Neuronal stem cell (in vitro differentiated cells): ENCODE measurements at regions not wholly inside any gene's neighbourhood (a gene's known extent, or its start where the extent isn't known, plus 50 kb on each side); places are given as distances from the start of the nearest gene placed in this dataset.

Experiments
- DNase-seq: peaks from one replicate; pipeline ENCODE4 v3.0.0-alpha.2; 2013; ENCODE audit warnings: low spot score
- H2AFZ ChIP-seq: one replicate; pipeline ENCODE4 v1.6.1; 2013; ENCODE audit warnings: mild to moderate bottlenecking, low read length, inconsistent platforms
- H2AK5ac ChIP-seq: 2 replicates; pipeline ENCODE4 v1.6.1; 2013; ENCODE audit warnings: low read depth, mild to moderate bottlenecking, inconsistent platforms, low read length, moderate library complexity, mixed read lengths
- H2BK120ac ChIP-seq: 2 replicates; pipeline ENCODE4 v1.6.1; 2013; ENCODE audit warnings: low read depth, mild to moderate bottlenecking, inconsistent platforms, low read length, moderate library complexity, mixed read lengths
- H2BK12ac ChIP-seq: one replicate; pipeline ENCODE4 v1.6.1; 2013; ENCODE audit warnings: low read length, inconsistent platforms
- H2BK15ac ChIP-seq: 2 replicates; pipeline ENCODE4 v1.6.1; 2013; ENCODE audit warnings: mild to moderate bottlenecking, low read length, inconsistent platforms, mixed read lengths
- H2BK5ac ChIP-seq: one replicate; pipeline ENCODE4 v1.6.1; 2013; ENCODE audit warnings: inconsistent platforms, mild to moderate bottlenecking, low read length, moderate library complexity
- H3K14ac ChIP-seq: one replicate; pipeline ENCODE4 v1.6.1; 2013; ENCODE audit warnings: low read length, inconsistent platforms
- H3K18ac ChIP-seq: 2 replicates; pipeline ENCODE4 v1.6.1; 2013; ENCODE audit warnings: low read length, inconsistent platforms
- H3K23ac ChIP-seq: 2 replicates; pipeline ENCODE4 v1.6.1; 2013; ENCODE audit warnings: low read depth, mild to moderate bottlenecking, mixed read lengths, low read length, inconsistent platforms; ENCODE audit not compliant: poor library complexity
- H3K27ac ChIP-seq: replicated peaks from 3 replicates; pipeline ENCODE4 v1.5.1; 2013; ENCODE audit warnings: low read length, inconsistent platforms
- H3K27me3 ChIP-seq, 3 experiments: 2 replicates each; pipeline ENCODE4 v1.6.1; 2013; ENCODE audit warnings: low read length in 3 of 3, mild to moderate bottlenecking in 2 of 3, inconsistent platforms in 1 of 3, low read depth in 1 of 3, mixed read lengths in 1 of 3, moderate library complexity in 1 of 3; ENCODE audit not compliant: control insufficient read depth in 3 of 3, insufficient read depth in 3 of 3
- H3K36me3 ChIP-seq, 2 donors: replicated peaks in 1 of 2; 2 replicates each; pipeline ENCODE4 v1.6.1; 2013; ENCODE audit warnings: low read length in 2 of 2; ENCODE audit not compliant: control insufficient read depth in 2 of 2, insufficient read depth in 2 of 2
- H3K4ac ChIP-seq: 2 replicates; pipeline ENCODE4 v1.6.1; 2013; ENCODE audit warnings: inconsistent platforms, mild to moderate bottlenecking, low read length, moderate library complexity
- H3K4me1 ChIP-seq, 2 donors: 1 replicate in 1 of 2; 2 replicates in 1 of 2; pipeline ENCODE4 v1.6.1; 2013; ENCODE audit warnings: low read length in 2 of 2, low read depth in 1 of 2; ENCODE audit not compliant: control insufficient read depth in 2 of 2, insufficient read depth in 1 of 2
- H3K4me2 ChIP-seq: one replicate; pipeline ENCODE4 v1.6.1; 2013; ENCODE audit warnings: mild to moderate bottlenecking, low read length, inconsistent platforms; ENCODE audit not compliant: insufficient read depth, poor library complexity, severe bottlenecking
- H3K4me3 ChIP-seq, 2 donors: 2 replicates each; pipeline ENCODE4 v1.5.1; 2013; ENCODE audit warnings: low read length in 2 of 2, mild to moderate bottlenecking in 2 of 2, inconsistent platforms in 1 of 2, moderate library complexity in 1 of 2
- H3K79me1 ChIP-seq: one replicate; pipeline ENCODE4 v1.6.1; 2013; ENCODE audit warnings: low read depth, mild to moderate bottlenecking, inconsistent platforms, low read length, moderate library complexity
- H3K9ac ChIP-seq: one replicate; pipeline ENCODE4 v1.6.1; 2013; ENCODE audit warnings: mild to moderate bottlenecking, low read depth, low read length, inconsistent platforms; ENCODE audit not compliant: poor library complexity
- H3K9me3 ChIP-seq, 2 donors: replicated peaks in 1 of 2; 2 replicates each; pipeline versions ENCODE3 to v1.6.1; 2013; ENCODE audit warnings: low read length in 2 of 2, mild to moderate bottlenecking in 2 of 2, inconsistent platforms in 1 of 2, low read depth in 1 of 2, mixed read lengths in 1 of 2, moderate library complexity in 1 of 2; ENCODE audit not compliant: control insufficient read depth in 2 of 2, insufficient read depth in 1 of 2
- H4K8ac ChIP-seq: one replicate; pipeline ENCODE4 v1.6.1; 2013; ENCODE audit warnings: low read depth, mild to moderate bottlenecking, inconsistent platforms, low read length, moderate library complexity
- H4K91ac ChIP-seq: one replicate; pipeline ENCODE4 v1.6.1; 2013; ENCODE audit warnings: low read length, low read depth, mild to moderate bottlenecking, inconsistent platforms; ENCODE audit not compliant: poor library complexity
- WGBS, 2 donors: extraction: QIAGEN DNeasy Blood & Tissue Kit; methylation state at CpG; one replicate each; pipeline ENCODE4 v1.1.7; 2013; ENCODE audit warnings: missing lambda C conversion rate in 2 of 2, mixed read lengths in 1 of 2; ENCODE audit not compliant: insufficient read length in 2 of 2, insufficient replicate concordance in 1 of 2; ENCODE audit errors: extremely low coverage in 2 of 2; 5-methylcytosine and 5-hydroxymethylcytosine counted together

DNA sequence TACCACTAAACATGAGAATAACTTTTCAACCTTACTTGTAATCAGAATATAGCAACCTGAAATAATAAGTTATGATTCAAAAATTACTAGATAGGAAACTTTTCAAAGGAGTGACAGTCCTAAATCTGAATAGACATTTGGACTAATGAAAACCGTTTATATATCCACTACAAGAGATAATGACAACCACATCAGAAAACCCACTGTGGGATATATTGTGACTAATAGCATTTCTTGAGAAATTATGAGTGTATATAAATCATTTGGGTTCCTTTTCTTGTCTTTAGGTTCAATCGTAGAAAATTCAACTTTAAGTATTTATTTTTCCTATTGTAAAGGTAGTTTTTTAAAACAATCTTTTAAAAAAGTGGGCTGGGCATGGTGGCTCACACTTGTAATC, 170.2 kb upstream of the PRSS58 start:
- no peak overlapping the region for H3K14ac ChIP-seq
- no CpG with 5 or more reads among the region's 2 CpGs for WGBS, 2 donors
- H2BK15ac ChIP-seq, result no peak overlapping the region
- H3K79me1 ChIP-seq, result no peaks in the 10 kb centered on the region
- H3K9ac ChIP-seq, result no peak overlapping the region
- no peak overlapping the region for H2AFZ ChIP-seq
- H2AK5ac ChIP-seq, result no peak overlapping the region
- no peak overlapping the region for H3K18ac ChIP-seq
- H3K27me3 ChIP-seq, result no peaks in the 10 kb centered on the region
- no peak overlapping the region for H3K4ac ChIP-seq
- no peak overlapping the region for H2BK5ac ChIP-seq
- no peak overlapping the region for H4K91ac ChIP-seq
- H3K9me3 ChIP-seq, result no peaks in the 10 kb centered on the region
- H3K36me3 ChIP-seq, result no peaks in the 10 kb centered on the region
- no peak overlapping the region for H2BK120ac ChIP-seq
- H3K4me2 ChIP-seq, result no peak overlapping the region
- no peak overlapping the region for H3K4me3 ChIP-seq
- no peak for DNase-seq
- no peak overlapping the region for H2BK12ac ChIP-seq
- H4K8ac ChIP-seq, result no peak overlapping the region
- no peak overlapping the region for H3K23ac ChIP-seq
- H3K27ac ChIP-seq, result no peak overlapping the region
- no peaks in the 10 kb centered on the region for H3K4me1 ChIP-seq

- H3K23ac ChIP-seq, result no peak overlapping the region
- H3K27me3 ChIP-seq, result no peaks in the 10 kb centered on the region
- H3K4ac ChIP-seq, result no peak overlapping the region
- no peak overlapping the region for H2AFZ ChIP-seq
- H3K14ac ChIP-seq, result no peak overlapping the region
- no peaks in the 10 kb centered on the region for H3K9me3 ChIP-seq
- H2BK12ac ChIP-seq, result no peak overlapping the region
- H3K4me1 ChIP-seq, result peaks cover 0 to 5% of the 10 kb centered on the region in 2 donors
- no peak overlapping the region for H3K4me2 ChIP-seq
- H4K91ac ChIP-seq, result no peak overlapping the region
- H3K79me1 ChIP-seq, result no peaks in the 10 kb centered on the region
- H3K27ac ChIP-seq, result no peak overlapping the region
- H2BK5ac ChIP-seq, result no peak overlapping the region
- no peak overlapping the region for H2BK120ac ChIP-seq
- H3K18ac ChIP-seq, result no peak overlapping the region
- no peak for DNase-seq
- no CpG with 5 or more reads among the region's 8 CpGs for WGBS, 2 donors
- no peak overlapping the region for H3K4me3 ChIP-seq
- H3K36me3 ChIP-seq, result no peaks in the 10 kb centered on the region
- H2AK5ac ChIP-seq, result no peak overlapping the region
- H3K9ac ChIP-seq, result no peak overlapping the region
- H2BK15ac ChIP-seq, result no peak overlapping the region
- no peak overlapping the region for H4K8ac ChIP-seq
Observed at GRCh38 chr7:142425281-142425680, 167.4 kb upstream of the PRSS58 start.

- Histone ChIP-seq H3K23ac (peak overlapping the region; percentile 11), H4K91ac (no peak overlapping the region), H3K18ac (no peak overlapping the region), H2BK15ac (no peak overlapping the region), H2BK120ac (no peak overlapping the region), H4K8ac (no peak overlapping the region), H3K9ac (no peak overlapping the region), H3K4me2 (no peak overlapping the region), H3K4ac (no peak overlapping the region), H3K27ac (no peak overlapping the region), H3K79me1 (no peaks in the 10 kb centered on the region), H3K4me1 (peaks cover 0 to 7% of the 10 kb centered on the region in 2 donors), H3K36me3 (no peaks in the 10 kb centered on the region), H2AFZ (no peak overlapping the region), H3K14ac (no peak overlapping the region), H2BK5ac (no peak overlapping the region), H3K9me3 (no peaks in the 10 kb centered on the region), H2BK12ac (no peak overlapping the region), H3K27me3 (no peaks in the 10 kb centered on the region), H3K4me3 (no peak overlapping the region), H2AK5ac (no peak overlapping the region)
- DNase-seq, result no peak
- WGBS, 2 donors, result no CpG with 5 or more reads among the region's 4 CpGs
Observed at GRCh38 chr7:142422621-142423020, 164.8 kb upstream of the PRSS58 start.

DNA sequence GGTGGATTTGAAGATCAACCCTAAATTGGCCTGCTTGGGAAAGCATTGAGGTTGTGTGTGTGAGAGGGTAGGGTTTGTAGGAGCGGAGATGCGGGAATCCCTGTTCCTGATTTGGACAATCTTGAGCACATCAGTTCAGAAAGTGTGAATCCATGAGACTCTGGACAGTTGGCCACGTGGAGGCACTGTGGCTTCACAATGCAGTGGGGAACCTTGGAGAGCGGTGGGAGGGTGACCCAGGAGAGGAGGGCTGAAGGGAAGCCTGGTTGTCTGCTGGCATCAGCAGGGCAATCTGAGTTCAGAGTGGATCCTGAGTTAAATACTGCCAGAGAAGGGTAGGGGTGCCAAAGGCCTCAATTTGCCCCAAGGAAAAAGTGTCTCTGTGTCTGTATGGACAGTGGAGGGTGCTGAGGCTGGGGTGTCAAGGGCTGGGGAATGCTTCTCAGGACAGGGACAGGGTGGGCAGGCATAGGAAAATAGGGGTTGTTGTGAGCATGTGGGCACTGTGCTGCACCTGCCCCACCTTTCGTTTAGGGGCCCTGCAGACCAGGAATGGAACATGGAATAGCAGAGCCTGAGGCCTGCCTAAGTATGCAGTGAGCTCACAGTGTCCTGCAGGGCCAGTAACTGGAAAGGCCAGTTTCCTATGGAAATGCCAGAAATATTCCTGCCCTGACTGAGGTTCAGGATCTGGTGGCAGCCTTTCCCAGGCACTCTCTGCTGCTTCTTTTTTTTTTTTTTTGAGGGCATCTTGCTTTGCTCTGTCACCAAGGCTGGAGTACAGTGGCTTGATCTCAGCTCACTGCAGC, 162.9 kb upstream of the PRSS58 start:
- no peak overlapping the region for H3K18ac ChIP-seq
- no peak overlapping the region for H3K4ac ChIP-seq
- no peak overlapping the region for H3K14ac ChIP-seq
- H3K4me3 ChIP-seq, result no peak overlapping the region
- no peak overlapping the region for H2BK12ac ChIP-seq
- H3K27ac ChIP-seq, result no peak overlapping the region
- no peak overlapping the region for H3K9ac ChIP-seq
- H2BK120ac ChIP-seq, result no peak overlapping the region
- WGBS, 2 donors, result no CpG with 5 or more reads among the region's 5 CpGs
- no peaks in the 10 kb centered on the region for H3K79me1 ChIP-seq
- H3K9me3 ChIP-seq, result no peaks in the 10 kb centered on the region
- no peak overlapping the region for H2AK5ac ChIP-seq
- no peak overlapping the region for H2BK15ac ChIP-seq
- H2AFZ ChIP-seq, result no peak overlapping the region
- no peaks in the 10 kb centered on the region for H3K27me3 ChIP-seq
- peaks cover 0 to 7% of the 10 kb centered on the region in 2 donors for H3K4me1 ChIP-seq
- no peak overlapping the region for H4K91ac ChIP-seq
- H3K36me3 ChIP-seq, result no peaks in the 10 kb centered on the region
- H3K4me2 ChIP-seq, result no peak overlapping the region
- no peak for DNase-seq
- no peak overlapping the region for H3K23ac ChIP-seq
- no peak overlapping the region for H4K8ac ChIP-seq
- H2BK5ac ChIP-seq, result no peak overlapping the region
